GM19025 (cell line): ENCODE measurements at regions not wholly inside any gene's neighbourhood (a gene's known extent, or its start where the extent isn't known, plus 50 kb on each side); places are given as distances from the start of the nearest gene placed in this dataset.
"Not testable (repeated sequence)": the region's sequence is repeated elsewhere in the genome, so short reads cannot be mapped to it uniquely, and the experiment has no call there.

Source experiments
- ATAC-seq: cut with Tn5 transposase; IDR thresholded peaks from one replicate; pipeline ENCODE4 v1.9.1; 2021; ENCODE audit warnings: mild to moderate bottlenecking, low read depth, moderate library complexity; ENCODE audit not compliant: unreplicated experiment

DNA sequence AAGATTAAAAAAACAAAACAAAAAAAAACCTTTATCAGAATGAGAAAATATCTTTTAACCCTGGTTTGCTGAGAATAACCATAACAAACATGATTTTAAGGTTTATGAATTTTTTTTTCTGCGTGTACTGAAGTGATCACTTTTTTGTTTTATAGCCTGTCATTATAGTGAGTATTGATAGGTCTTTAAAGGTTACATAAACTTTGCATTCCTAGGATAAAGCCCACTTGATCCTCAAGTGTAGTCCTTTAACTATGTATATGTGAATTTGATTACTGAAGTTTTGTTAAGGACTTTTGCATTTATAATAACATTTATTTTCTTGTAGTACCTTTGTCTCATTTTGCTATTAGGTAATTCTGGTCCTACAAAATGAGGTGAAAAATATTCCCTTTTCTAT is 709.8 kb upstream of the PCDH20 start:
- no peak for ATAC-seq

DNA sequence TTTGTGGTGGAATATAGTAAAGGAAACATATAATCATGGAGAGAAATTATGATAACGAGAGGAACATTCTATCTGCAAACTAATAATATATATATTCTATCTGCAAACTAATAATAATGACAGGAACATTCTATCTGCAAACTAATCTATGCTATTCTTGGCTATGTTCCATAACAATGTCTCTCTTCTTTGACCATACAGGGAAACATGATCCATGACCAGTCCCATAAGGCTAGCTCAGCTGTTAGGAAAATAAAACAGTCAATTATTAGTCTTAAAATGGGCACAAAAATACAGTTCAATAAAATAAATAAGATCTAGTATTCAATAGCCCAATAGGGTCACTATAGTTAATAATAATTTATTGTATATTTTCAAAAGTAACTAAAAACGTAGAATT is 707.8 kb upstream of the PCDH20 start:
- ATAC-seq, result no peak

DNA sequence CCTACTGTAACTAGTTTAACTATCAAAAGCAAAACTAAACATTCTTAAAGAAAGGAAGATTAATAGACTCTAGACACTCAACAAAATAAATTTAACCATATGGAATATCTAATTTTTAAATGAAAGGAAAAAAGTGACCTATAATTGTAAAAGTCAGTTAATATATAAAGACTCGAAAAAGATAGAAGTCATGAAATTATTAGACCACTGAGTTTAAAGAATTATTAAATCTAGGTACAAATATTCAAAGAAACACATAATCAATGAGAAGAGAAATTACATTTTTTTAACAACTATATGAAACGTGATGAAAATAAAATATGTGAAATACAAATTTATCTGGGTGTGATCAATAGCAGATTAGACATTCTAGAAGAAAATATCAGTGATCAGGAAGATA is 706.8 kb upstream of the PCDH20 start:
- no peak for ATAC-seq

DNA sequence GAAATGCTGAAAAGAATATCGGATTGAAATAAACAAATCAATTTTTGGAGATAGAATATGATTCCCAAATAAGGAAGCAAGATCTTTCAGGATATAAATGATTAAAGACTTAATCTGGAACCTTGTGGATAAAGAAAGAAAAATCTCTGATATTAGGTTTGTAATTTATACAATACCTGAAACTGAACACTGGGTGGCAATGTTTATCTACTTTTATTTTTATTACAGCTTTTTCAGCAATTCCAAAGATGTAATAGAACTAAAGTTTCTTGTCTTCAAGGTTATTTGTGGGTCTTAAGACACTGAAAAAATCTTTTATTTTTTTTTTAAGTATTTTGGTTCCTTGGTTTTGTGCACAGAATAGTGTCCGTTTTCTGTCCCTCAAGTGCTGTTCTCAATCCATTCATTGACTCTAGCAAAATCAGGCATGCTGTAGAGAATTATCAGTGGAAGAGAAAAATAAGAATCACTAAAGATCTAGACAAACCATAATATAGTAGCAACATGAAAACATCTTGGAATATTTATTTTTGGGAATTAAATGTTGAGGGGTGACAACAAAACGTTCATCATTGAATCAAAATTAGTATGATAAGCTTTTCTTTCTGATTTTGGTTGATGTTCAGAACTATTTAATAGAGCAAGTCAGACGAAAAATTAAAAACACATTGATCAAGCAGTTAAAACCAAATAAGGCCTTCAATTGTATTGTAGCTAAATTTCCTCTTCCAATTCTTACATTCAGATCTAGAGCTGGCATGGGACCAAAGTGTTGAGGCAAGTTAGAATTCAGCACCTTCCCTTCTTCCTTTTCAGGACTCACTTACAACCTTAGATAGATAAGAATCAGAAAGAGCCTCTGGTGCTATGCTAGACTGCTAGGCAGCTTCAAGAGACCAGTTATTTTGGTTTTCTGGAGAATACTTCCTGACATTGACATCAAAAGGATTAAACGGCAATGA is 704.4 kb upstream of the PCDH20 start:
- ATAC-seq, result no peak

DNA sequence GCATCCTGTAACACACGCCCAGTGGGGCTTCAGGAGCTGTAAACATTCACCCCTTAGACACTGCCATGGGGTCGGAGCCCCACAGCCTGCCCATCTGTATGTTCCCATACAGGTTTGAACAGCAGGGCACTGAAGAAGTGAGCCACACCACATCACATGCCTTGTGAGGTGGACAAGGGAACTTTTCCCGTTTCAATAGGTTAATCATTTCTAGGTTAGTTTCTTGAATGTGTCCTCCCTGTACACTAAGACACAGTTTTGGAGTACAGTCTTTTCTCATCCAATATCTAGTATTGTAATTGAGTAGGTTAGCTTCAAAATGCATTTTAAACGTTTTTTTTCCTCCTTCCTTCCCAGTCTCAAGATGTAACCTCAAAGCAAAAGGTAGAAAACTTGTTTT is 700.2 kb upstream of the PCDH20 start:
- ATAC-seq, result no peak

DNA sequence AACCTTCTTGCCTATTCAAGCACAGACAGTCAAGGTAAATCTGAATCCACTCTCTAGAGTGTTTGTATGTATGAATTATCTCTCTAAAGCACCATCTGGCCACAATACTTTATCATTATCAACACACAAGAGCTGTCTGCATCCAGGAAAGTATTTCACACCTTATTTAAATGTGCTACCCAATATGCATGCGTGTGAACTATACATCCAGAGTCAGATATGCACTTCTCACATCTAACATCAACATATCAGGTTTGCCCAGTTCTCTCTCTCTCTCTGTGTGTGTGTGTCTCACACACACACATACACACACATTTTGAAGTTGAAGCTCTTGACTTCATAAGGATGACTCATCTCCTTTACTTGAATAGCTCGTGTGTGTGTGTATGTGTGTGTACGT is 697.5 kb upstream of the PCDH20 start:
- ATAC-seq, result no peak

DNA sequence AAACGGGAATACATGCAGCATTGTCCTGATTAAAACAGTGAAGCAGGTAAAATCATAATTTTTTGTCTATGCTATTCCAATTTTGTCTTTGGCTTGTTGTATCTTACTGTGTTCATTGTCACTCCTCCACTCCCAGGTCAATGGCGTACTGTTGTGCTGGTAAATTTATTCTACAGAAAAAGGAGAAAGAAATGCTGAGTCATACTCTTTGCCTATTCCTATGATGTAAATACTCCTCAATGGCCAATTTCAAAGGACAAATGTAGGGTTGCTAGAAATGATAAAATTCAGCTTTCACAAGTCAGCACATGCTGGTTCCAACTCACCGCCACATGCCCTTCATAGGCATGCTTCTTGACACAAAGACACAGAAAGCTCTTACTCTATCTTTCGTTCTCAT is 694.4 kb upstream of the PCDH20 start:
- ATAC-seq, result no peak

DNA sequence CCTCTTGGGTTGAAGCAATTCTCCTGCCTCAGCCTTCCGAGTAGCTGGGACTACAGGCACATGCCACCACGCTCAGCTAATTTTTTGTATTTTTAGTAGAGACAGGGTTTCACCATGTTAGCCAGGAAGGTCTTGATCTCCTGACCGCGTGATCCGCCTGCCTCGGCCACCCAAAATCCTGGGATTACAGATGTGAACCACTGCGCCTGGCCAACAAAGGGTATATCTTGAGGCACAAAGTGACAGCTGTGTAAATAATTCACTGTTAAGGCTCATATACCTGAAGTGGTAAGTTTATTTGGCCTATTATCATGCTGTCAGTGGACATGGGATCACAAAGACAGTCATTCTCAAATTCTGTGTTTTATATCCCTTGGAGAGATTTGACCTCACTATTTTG is 688.5 kb upstream of the PCDH20 start:
- not testable (repeated sequence) for ATAC-seq

DNA sequence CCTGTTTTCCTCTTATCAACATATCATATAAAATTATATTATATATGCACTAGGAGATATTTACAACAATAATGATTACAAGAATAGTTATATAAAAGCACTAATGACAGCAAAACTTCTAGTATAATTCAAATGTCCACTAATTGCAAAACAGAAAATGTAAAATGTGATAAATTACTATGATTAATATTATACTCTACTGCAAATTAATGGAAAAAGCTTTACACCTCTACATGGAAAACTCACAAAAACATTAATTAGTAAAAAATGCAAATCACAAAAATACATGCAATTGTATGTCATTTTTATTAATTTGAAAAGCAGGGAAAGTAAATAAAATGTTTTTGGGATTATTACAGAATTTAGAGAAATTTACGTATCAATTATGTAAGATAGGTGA is 681.0 kb upstream of the PCDH20 start:
- no peak for ATAC-seq

DNA sequence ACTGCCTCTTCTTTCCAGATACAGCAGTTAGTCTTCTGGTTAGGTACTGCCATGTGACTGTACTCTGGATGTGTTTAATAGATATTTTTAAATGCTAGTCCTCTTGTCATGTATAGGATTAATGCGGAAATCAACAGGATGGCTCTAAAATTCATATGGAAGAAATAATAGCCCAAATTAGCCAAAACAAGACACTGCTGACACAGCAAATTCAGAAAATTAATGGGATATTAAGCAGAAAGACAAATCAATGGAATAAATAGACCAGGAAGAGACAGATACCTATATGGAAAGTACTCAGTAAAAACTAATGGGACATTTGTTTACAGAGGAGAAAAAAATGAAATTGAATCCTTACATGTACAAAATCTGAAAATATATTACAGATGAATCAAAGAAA is 679.3 kb upstream of the PCDH20 start:
- no peak for ATAC-seq

DNA sequence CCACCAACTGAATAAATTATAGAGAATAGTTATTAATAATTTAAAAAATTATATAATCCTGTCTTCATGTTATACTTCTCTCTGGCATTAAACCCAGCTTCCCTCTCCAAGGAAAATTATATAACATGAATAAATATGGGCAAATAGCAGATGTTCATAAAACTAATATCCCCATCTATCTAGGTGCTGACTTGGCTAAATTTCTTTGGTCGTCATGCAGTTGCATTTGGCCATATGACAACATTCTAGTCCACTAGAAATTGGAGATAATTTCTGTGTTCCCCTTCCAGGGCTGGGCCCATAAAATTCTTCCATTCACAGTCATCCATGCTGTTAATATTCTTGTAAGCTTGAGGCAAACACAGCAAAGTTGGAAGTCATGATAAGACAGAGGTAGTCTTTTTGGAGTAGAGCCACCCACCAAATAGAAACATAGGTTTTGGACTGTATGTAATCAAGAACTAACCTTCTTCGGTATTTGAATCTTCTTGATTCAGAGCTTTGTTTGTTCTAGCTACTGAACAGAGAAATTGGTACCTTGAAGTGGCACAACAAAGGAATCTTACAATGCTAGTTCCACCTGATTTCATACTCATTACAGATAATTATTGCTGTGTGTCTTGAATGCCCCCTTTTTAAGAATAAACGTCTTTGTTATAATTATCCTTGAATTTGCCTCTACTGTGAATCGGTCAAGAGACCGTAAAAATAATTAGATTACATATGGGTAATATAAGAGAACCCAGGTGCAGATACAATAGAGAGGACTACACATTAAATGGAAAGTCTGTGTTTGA is 678.5 kb upstream of the PCDH20 start:
- ATAC-seq, result no peak

DNA sequence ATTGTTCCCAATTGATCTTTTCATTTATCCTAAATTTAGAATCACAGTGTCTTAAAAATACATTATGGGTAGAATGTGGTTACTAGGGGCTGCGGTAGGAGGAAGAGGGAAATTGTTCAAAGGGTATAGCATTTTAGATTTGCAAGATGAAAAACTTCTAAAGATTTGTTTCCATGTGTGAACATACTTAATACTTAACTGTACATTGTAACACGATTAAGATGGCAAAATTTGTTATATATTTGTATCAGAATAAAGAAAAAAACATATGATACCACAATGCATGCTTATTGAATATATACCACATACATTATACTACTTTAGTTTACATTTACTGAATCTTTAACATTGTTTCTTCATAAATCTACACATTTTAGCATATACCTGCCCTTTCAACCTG is 677.3 kb upstream of the PCDH20 start:
- no peak for ATAC-seq

DNA sequence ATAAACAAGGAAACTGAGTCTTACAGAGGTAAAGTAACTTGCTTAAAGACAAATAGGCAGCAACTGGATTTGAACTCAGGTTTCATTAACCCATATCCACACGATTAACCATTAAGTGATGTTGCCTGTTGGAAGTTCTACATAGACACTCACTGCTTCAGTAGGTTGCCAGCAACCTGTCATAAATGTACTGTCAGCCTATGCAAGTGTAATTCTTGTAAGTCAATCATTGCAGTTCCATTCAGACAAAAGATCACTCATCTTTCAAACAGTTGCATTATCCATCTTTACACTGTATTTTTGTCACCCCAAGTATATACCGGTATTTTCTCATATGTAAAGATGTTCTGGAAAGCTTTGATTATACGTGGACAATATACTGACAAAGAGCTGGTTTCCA is 676.9 kb upstream of the PCDH20 start:
- ATAC-seq, result no peak

DNA sequence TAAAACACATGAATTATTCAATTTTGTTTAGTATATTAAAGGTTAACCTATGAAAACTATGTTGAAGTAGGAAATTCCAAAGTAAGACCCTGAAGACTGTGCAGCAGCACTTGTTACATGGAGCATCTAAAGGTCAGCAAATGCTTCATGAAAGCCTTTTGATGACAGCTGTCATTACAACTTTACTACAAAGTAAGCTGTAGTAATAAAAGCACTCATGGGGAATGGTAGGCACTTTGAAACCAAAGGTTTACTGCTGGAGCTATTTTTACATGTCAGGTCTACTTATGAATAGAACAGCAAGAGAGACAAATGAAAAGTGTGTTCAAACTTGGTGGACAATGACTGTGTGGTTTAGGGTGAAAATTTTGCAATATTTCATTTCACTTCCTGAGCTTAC is 672.5 kb upstream of the PCDH20 start:
- ATAC-seq, result no peak

DNA sequence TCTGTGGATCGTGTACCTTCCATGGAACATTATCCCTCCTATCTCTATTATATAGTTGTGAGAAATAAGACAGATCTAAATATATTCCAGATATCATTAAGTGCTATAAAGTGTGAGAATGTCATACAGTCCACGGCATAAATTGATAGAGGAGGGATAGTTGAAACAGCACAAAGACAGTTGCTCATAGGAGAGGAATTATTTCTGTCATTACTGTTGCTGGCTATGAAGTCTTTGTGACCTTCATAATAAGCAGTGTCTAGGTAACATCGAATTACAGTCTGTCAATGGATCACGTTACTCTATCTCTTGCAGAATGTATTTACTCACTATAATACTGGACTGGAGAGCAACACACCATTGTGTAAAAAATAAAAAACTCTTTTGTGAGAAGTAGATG is 671.5 kb upstream of the PCDH20 start:
- ATAC-seq, result no peak

DNA sequence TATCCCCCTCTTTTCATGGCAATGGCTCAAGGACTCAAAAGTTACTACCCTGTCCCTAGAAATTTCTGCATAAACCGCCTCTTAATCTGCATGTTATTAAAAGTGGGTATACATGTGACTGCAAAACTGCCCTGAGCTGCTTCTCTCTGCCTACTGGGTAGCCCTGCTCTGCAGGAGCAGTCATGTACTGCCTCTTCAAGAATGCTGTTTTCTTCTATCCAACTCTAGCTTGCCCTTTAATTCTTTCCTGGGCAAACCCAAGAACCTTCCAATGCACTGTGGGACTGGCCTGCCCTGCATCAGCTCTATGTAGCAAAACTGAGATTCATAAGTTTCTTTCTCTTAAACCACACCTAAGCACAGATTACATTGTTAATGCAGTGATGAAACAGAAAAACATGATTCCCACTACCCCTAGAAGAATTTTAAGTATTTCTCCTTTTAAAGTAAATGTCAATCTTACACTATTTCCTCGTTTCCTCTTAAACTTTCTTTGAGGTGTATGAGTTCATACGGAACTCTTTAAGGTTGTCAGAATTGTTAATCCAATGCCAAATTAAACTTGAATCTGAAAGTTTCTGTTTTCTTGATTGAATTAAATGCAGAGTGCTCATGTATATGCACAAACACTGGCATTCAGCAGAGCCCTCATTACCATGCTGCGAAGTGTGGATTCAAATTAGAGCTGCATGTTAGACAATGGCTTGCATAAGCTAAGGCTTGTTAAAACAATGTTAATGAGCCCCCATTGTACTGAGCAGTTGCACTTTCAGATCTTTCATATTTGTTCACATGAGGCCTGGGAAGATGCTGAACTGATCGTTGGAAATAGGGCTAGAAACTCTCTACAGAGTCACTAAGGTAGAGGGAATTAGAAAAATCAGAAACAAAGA is 669.9 kb upstream of the PCDH20 start:
- ATAC-seq, result no peak

DNA sequence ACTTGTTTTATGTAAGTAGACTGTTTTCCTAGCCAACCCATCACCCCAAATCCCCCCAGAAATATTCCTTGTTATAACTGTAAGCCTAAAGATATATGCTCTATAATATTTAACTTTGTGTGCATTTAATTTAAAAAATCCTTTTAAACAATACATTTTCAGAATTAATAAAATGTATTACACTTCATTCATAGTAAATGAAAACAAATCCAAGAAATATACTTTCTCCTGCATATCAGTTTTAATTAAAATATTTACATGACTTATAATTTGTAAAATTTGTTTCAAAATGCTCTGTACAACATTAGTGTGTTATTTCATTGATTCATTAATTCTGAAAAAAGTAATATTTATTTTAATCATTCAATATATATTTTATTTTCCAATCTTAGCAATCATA is 669.1 kb upstream of the PCDH20 start:
- ATAC-seq, result no peak

DNA sequence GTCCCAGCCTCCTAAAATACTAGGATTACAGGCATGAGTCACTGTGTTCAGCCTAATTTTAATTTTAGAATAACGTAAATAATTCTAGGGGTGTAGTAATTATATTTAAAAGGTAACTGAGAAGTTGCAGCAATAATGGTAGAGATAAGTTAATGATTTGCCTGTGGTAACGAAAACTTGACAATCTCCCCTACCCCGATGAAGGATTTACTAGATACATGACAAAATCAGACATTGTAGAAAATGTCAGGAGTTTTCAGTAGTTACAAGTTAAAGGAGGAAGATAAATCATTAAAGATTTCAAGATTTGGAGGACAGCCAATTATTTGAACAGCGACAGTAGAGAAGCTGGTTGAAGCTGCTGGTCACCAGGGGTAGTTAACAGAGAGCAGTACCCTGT is 652.2 kb upstream of the PCDH20 start:
- no peak for ATAC-seq

DNA sequence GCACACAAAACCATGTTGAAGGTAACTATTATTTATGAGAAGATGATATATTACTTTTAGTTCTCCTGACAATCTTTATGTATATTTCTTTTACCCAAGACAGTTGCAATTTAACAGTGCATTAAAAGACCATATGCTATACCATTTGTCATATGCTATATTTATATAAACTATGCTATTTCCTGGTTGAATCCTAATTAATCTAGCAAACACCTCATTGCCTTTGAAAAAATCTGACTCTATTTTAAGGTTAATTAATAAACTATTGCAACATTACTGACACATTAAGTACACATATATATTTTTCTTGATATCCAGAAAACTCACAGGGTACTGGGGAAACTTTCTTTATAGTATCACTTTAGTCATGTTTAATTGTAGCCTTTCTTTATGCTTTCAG is 649.4 kb upstream of the PCDH20 start:
- ATAC-seq, result no peak

DNA sequence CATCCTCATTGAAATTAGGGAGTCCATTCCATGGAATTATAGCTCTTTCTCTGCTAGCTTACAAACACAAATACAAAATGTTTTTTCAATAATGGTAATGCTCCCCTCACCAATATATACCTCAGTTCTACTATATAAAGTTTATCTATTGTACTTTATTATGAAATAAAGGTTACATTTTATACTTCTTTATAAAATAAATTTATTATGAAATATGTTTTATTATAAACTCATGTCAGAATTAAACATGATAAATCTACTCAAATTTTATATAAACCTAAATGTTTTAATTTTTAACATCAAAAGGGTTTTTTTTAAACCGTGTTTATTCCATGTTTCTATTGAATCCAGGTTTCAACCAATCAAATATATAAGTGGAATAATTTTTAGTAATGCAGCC is 646.1 kb upstream of the PCDH20 start:
- ATAC-seq, result no peak

DNA sequence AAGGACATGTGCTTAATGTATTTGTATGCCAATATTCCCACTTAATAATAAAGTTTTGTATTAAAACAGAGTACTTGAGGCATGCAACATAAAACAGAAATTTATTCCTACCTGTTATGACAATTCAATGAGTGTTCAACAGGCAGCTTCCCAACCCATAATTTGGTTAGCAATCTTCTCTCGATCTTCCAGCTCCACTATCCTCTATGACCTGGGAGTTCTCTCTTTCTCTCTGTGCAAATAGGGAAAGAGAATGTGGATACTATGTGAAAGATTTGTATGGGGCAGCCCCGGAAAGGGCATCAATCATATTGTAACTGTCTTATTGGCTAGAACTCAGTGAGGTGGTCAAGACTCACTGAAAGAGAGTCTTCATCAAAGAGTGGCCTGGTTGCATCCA is 644.9 kb upstream of the PCDH20 start:
- no peak for ATAC-seq
